Amniotic epithelial cell (primary cell): ENCODE measurements at regions not wholly inside any gene's neighbourhood (a gene's known extent, or its start where the extent isn't known, plus 50 kb on each side); places are given as distances from the start of the nearest gene placed in this dataset.
A peak's percentile ranks its signal among the peaks of the same experiment; 100 is the strongest.

Experiments
- DNase-seq: peaks from one replicate; pipeline ENCODE4 v3.0.0-alpha.2; 2010; ENCODE audit warnings: low read depth

- DNase-seq, result no peak
These were observed 480.6 kb downstream of the IPMK start for GRCh38 chr10:57786850-57787750.

GRCh38 chr10:57786331-57786730 is 481.4 kb downstream of the IPMK start:
- DNase-seq, result no peak

- no peak for DNase-seq
These were observed 482.1 kb downstream of the IPMK start for GRCh38 chr10:57785546-57785945.

GRCh38 chr10:57785068-57785467 is 482.6 kb downstream of the IPMK start:
- DNase-seq, result peak; percentile 64

- no peak for DNase-seq
These were observed 490.8 kb downstream of the IPMK start for GRCh38 chr10:57776688-57777432.

- no peak for DNase-seq
These were observed 492.4 kb downstream of the IPMK start for GRCh38 chr10:57775250-57775649.

- no peak for DNase-seq
These were observed 498.4 kb downstream of the IPMK start for GRCh38 chr10:57769298-57769697.

GRCh38 chr10:57759777-57760176 is 507.9 kb downstream of the IPMK start:
- DNase-seq, result no peak

- DNase-seq, result no peak
These were observed 512.9 kb downstream of the IPMK start for GRCh38 chr10:57754803-57755202.

- DNase-seq, result no peak
These were observed 524.0 kb downstream of the IPMK start for GRCh38 chr10:57743711-57744110.

- DNase-seq, result no peak
These were observed 525.9 kb downstream of the IPMK start for GRCh38 chr10:57741751-57742150.

GRCh38 chr10:57723305-57723704 is 544.4 kb downstream of the IPMK start:
- no peak for DNase-seq

GRCh38 chr10:57716884-57717283 is 550.8 kb downstream of the IPMK start:
- DNase-seq, result peak; percentile 65

- no peak for DNase-seq
These were observed 552.5 kb downstream of the IPMK start for GRCh38 chr10:57715233-57715632.

GRCh38 chr10:57707300-57707658 is 560.4 kb downstream of the IPMK start:
- no peak for DNase-seq

- no peak for DNase-seq
These were observed 561.0 kb downstream of the IPMK start for GRCh38 chr10:57706576-57707299.

GRCh38 chr10:57706016-57706415 is 561.7 kb downstream of the IPMK start:
- DNase-seq, result peak; percentile 41

GRCh38 chr10:57699944-57700343 is 567.8 kb downstream of the IPMK start:
- peak; percentile 52 for DNase-seq

- peak; percentile 97 for DNase-seq
These were observed 571.1 kb downstream of the IPMK start for GRCh38 chr10:57696641-57697040.

- DNase-seq, result peak; percentile 49
These were observed 572.6 kb downstream of the IPMK start for GRCh38 chr10:57694956-57695608.

- DNase-seq, result peak; percentile 94
These were observed 575.3 kb downstream of the IPMK start for GRCh38 chr10:57692255-57692980.
